H1 (cell line): ENCODE measurements at regions not wholly inside any gene's neighbourhood (a gene's known extent, or its start where the extent isn't known, plus 50 kb on each side); places are given as distances from the start of the nearest gene placed in this dataset.

Source experiments
- CTCF ChIA-PET: fragments of 300-600 bp; sonication (Branson Sonifier 250); formaldehyde crosslinking; loops from one replicate; lab custom pipeline; 2021; ENCODE audit not compliant: partially characterized antibody; lab: Charles Lee
- POLR2A ChIA-PET: fragments of 300-600 bp; sonication (Branson Sonifier 250); formaldehyde crosslinking; loops from one replicate; lab custom pipeline; 2021; ENCODE audit warnings: inconsistent platforms; ENCODE audit not compliant: partially characterized antibody; lab: Charles Lee
- DNase-seq, 2 experiments: peaks; one replicate each; pipeline versions ENCODE4 v3.0.0 to v3.0.0-alpha.2; 2010 to 2022; ENCODE audit warnings: low spot score in 2 of 2, low read depth in 1 of 2, mixed read lengths in 1 of 2
- FAIRE-seq: peaks from 2 replicates; lab custom pipeline; 2011; peaks lifted over from hg19 to GRCh38; lab: Jason Lieb, UNC
- H2AFZ ChIP-seq: 2 replicates; pipeline ENCODE4 v1.8.1; 2012; ENCODE audit warnings: low read length, inconsistent platforms
- H2AK5ac ChIP-seq: 2 replicates; pipeline ENCODE4 v1.6.1; 2013; ENCODE audit warnings: low read depth, low read length
- H2BK120ac ChIP-seq: replicated peaks from 2 replicates; pipeline ENCODE3; 2013; ENCODE audit warnings: low read depth, low read length, inconsistent platforms
- H2BK12ac ChIP-seq: 2 replicates; pipeline ENCODE4 v1.6.1; 2013; ENCODE audit warnings: low read depth, low read length
- H2BK15ac ChIP-seq: 2 replicates; pipeline ENCODE4 v1.6.1; 2013; ENCODE audit warnings: low read length
- H2BK20ac ChIP-seq: 2 replicates; pipeline ENCODE4 v1.6.1; 2013; ENCODE audit warnings: low read length
- H2BK5ac ChIP-seq: 2 replicates; pipeline ENCODE4 v1.6.1; 2013; ENCODE audit warnings: low read depth, low read length
- H3K14ac ChIP-seq: 2 replicates; pipeline ENCODE4 v1.6.1; 2013; ENCODE audit warnings: inconsistent platforms; ENCODE audit not compliant: insufficient read length
- H3K18ac ChIP-seq: 2 replicates; pipeline ENCODE4 v1.6.1; 2013; ENCODE audit warnings: low read length; ENCODE audit errors: extremely low read depth
- H3K23ac ChIP-seq: 2 replicates; pipeline ENCODE4 v1.6.1; 2013; ENCODE audit warnings: inconsistent platforms; ENCODE audit not compliant: insufficient read length
- H3K23me2 ChIP-seq: 2 replicates; pipeline ENCODE4 v1.6.1; 2013; ENCODE audit warnings: low read depth, low read length
- H3K27ac ChIP-seq: 2 replicates; pipeline ENCODE4 v1.6.1; 2011; ENCODE audit warnings: low read depth, low read length, inconsistent platforms
- H3K27me3 ChIP-seq, 4 experiments: replicated peaks in 1 of 4; 1 replicate in 1 of 4; 2 replicates in 3 of 4; pipeline versions ENCODE4 v1.6.1 to v1.8.1; 2011 to 2013; ENCODE audit warnings: low read length in 3 of 4, mild to moderate bottlenecking in 3 of 4, inconsistent platforms in 2 of 4, mixed read lengths in 2 of 4, moderate library complexity in 1 of 4; ENCODE audit not compliant: control insufficient read depth in 3 of 4, insufficient read depth in 3 of 4; ENCODE audit errors: extremely low read depth in 1 of 4
- H3K36me3 ChIP-seq, 4 experiments: 2 replicates each; pipeline versions ENCODE4 v1.6.1 to v1.8.1; 2011 to 2013; ENCODE audit warnings: mild to moderate bottlenecking in 4 of 4, low read length in 3 of 4, moderate library complexity in 2 of 4, control low read depth in 1 of 4, inconsistent platforms in 1 of 4; ENCODE audit not compliant: insufficient read depth in 4 of 4, control insufficient read depth in 2 of 4
- H3K4ac ChIP-seq: replicated peaks from 2 replicates; pipeline ENCODE3; 2013; ENCODE audit warnings: low read length, low read depth, mixed read lengths, inconsistent platforms; ENCODE audit not compliant: insufficient read length
- H3K4me1 ChIP-seq, 4 experiments: replicated peaks in 1 of 4; 1 replicate in 1 of 4; 2 replicates in 3 of 4; pipeline versions ENCODE4 v1.6.1 to v1.8.1; 2011 to 2013; ENCODE audit warnings: low read length in 3 of 4, inconsistent platforms in 2 of 4, mixed read lengths in 1 of 4; ENCODE audit not compliant: insufficient read depth in 4 of 4, control insufficient read depth in 3 of 4
- H3K4me2 ChIP-seq, 2 experiments: 2 replicates each; pipeline versions ENCODE4 v1.6.1 to v1.8.1; 2011 to 2013; ENCODE audit warnings: low read depth in 2 of 2, low read length in 2 of 2, control low read depth in 1 of 2, inconsistent platforms in 1 of 2, mild to moderate bottlenecking in 1 of 2; ENCODE audit not compliant: insufficient read depth in 1 of 2
- H3K4me3 ChIP-seq, 4 experiments: fragments of 200-600, 300-600 bp in 1 of 4; sonication (generic), shearing (Covaris generic), sonication (Bioruptor Twin) in 1 of 4; 2 replicates each; pipeline versions ENCODE4 v1.5.1 to v1.8.1; 2011 to 2016; ENCODE audit warnings: low read length in 4 of 4, low read depth in 3 of 4, control low read depth in 2 of 4, inconsistent platforms in 2 of 4, mild to moderate bottlenecking in 2 of 4, mixed read lengths in 1 of 4, moderate library complexity in 1 of 4; ENCODE audit not compliant: insufficient read depth in 2 of 4; ENCODE audit errors: extremely low read depth in 1 of 4
- H3K56ac ChIP-seq: replicated peaks from 2 replicates; pipeline ENCODE3; 2013; ENCODE audit warnings: low read depth, mild to moderate bottlenecking, mixed read lengths, low read length, inconsistent platforms; ENCODE audit not compliant: insufficient read length
- H3K79me1 ChIP-seq: 2 replicates; pipeline ENCODE4 v1.6.1; 2013; ENCODE audit warnings: low read depth, low read length, control low read depth
- H3K79me2 ChIP-seq, 2 experiments: 2 replicates each; pipeline versions ENCODE4 v1.6.1 to v1.8.1; 2012 to 2013; ENCODE audit warnings: low read length in 2 of 2, mild to moderate bottlenecking in 2 of 2, inconsistent platforms in 1 of 2; ENCODE audit not compliant: insufficient read depth in 2 of 2, control insufficient read depth in 1 of 2
- H3K9ac ChIP-seq, 4 experiments: replicated peaks in 1 of 4; 1 replicate in 1 of 4; 2 replicates in 3 of 4; pipeline versions ENCODE4 v1.6.1 to v1.8.1; 2011 to 2013; ENCODE audit warnings: low read depth in 3 of 4, low read length in 3 of 4, control low read depth in 2 of 4, mild to moderate bottlenecking in 2 of 4, moderate library complexity in 2 of 4, inconsistent platforms in 1 of 4; ENCODE audit errors: extremely low read depth in 1 of 4
- H3K9me3 ChIP-seq, 2 experiments: 2 replicates each; pipeline versions ENCODE4 v1.6.1 to v1.8.1; 2012 to 2013; ENCODE audit warnings: mild to moderate bottlenecking in 2 of 2, moderate library complexity in 2 of 2, control low read depth in 1 of 2, inconsistent platforms in 1 of 2, low read depth in 1 of 2, low read length in 1 of 2, mixed read lengths in 1 of 2; ENCODE audit not compliant: insufficient read depth in 2 of 2
- H4K20me1 ChIP-seq, 2 experiments: replicated peaks in 1 of 2; 2 replicates each; pipeline versions ENCODE3 to v1.8.1; 2011 to 2013; ENCODE audit warnings: inconsistent platforms in 2 of 2, low read length in 2 of 2, mild to moderate bottlenecking in 1 of 2; ENCODE audit not compliant: insufficient read depth in 2 of 2, control insufficient read depth in 1 of 2
- H4K5ac ChIP-seq: 2 replicates; pipeline ENCODE4 v1.6.1; 2013; ENCODE audit warnings: low read length, low read depth, mixed read lengths, inconsistent platforms; ENCODE audit not compliant: insufficient read length
- H4K8ac ChIP-seq: 2 replicates; pipeline ENCODE4 v1.8.0; 2013; ENCODE audit warnings: mild to moderate bottlenecking, moderate library complexity, low read length, inconsistent platforms; ENCODE audit not compliant: insufficient read depth; ENCODE audit errors: extremely low read depth
- H4K91ac ChIP-seq: replicated peaks from 2 replicates; pipeline ENCODE3; 2013; ENCODE audit warnings: low read length, mixed read lengths, inconsistent platforms; ENCODE audit not compliant: insufficient read length
- BCL11A ChIP-seq, 2 experiments: IDR thresholded peaks; one replicate each; pipeline ENCODE4 v1.6.1; 2011; ENCODE audit warnings: low read depth in 2 of 2, low read length in 2 of 2, mild to moderate bottlenecking in 2 of 2
- CHD2 ChIP-seq: IDR thresholded peaks from 2 replicates; pipeline ENCODE4 v1.6.1; 2012; ENCODE audit warnings: low read length, improper control_type of control experiment
- CREB1 ChIP-seq: IDR thresholded peaks from 2 replicates; pipeline ENCODE4 v1.6.1; 2012; ENCODE audit warnings: inconsistent platforms
- E2F6 ChIP-seq: IDR thresholded peaks from 2 replicates; pipeline ENCODE4 v1.6.1; 2012; ENCODE audit warnings: inconsistent platforms
- KDM1A ChIP-seq: fragments of 200-600, 300-600 bp; sonication (generic); IDR thresholded peaks from 2 replicates; pipeline ENCODE4 v1.7.1; 2016; ENCODE audit warnings: mild to moderate bottlenecking, low read length, borderline replicate concordance
- WGBS, 2 experiments: shearing (Covaris generic) in 1 of 2; methylation state at CpG; one replicate each; pipeline versions ENCODE4 v1.1.6 to v1.1.7; 2013 to 2015; ENCODE audit warnings: low lambda C conversion rate in 2 of 2, mixed read lengths in 2 of 2, inconsistent platforms in 1 of 2, low coverage in 1 of 2, missing lambda C conversion rate in 1 of 2; ENCODE audit not compliant: insufficient replicate concordance in 2 of 2, insufficient coverage in 1 of 2, insufficient read length in 1 of 2; ENCODE audit errors: extremely low coverage in 1 of 2, missing lambda C conversion rate in 1 of 2; 5-methylcytosine and 5-hydroxymethylcytosine counted together

GRCh38 chr6:40323881-40324634 is 263.1 kb downstream of the LRFN2 start:
- Histone ChIP-seq H3K14ac (no peak overlapping the region), H4K20me1 (no peaks in the 10 kb centered on the region), H4K91ac (no peak overlapping the region), H3K4me2 (no peak overlapping the region), H3K23ac (no peak overlapping the region), H3K79me1 (no peaks in the 10 kb centered on the region), H2BK12ac (no peak overlapping the region), H2BK15ac (no peak overlapping the region), H3K27me3 (no peaks in the 10 kb centered on the region; a peak in 1 of 7 replicates), H3K23me2 (no peaks in the 10 kb centered on the region), H2AK5ac (no peak overlapping the region), H3K56ac (no peak overlapping the region)
- TF ChIP-seq BCL11A (IDR thresholded peaks at IDR 0.05; ENCODE audit: low read depth in 2 of 2, low read length in 2 of 2) (no peak), CHD2 (no peak), E2F6 (no peak), KDM1A (no peak), CREB1 (no peak)
- TF ChIP-seq, all 59 proteins: peak for 0
- peaks cover 2 to 11% (median 7%) of the 10 kb centered on the region in 4 experiments for H3K4me1 ChIP-seq
- no peak overlapping the region for H2BK20ac ChIP-seq
- ChIA-PET CTCF (interaction anchor here (1.0 to 3.2 kb wide), 15 partner anchors 9 to 519 kb away, joined by 3 to 19 read pairs (median 5); no protein-coding TSS in a partner anchor), POLR2A (interaction anchor here (1.2 kb wide), 1 partner anchor 11 kb away, joined by 3 read pairs; no protein-coding TSS in a partner anchor)
- DNase-seq: no peak
- H2BK5ac ChIP-seq: no peak overlapping the region
- no peak overlapping the region for H4K8ac ChIP-seq
- no peak overlapping the region for H3K4ac ChIP-seq
- no peaks in the 10 kb centered on the region for H3K79me2 ChIP-seq
- H3K27ac ChIP-seq: no peak overlapping the region
- no peaks in the 10 kb centered on the region for H3K36me3 ChIP-seq
- H4K5ac ChIP-seq: no peak overlapping the region
- no peak overlapping the region for H3K18ac ChIP-seq
- WGBS, 2 experiments: 74% methylated on average over 8 of the region's 8 CpGs; no CpG with 5 or more reads in 1 of the 2 experiments
- no peak for FAIRE-seq
- H3K4me3 ChIP-seq: no peak overlapping the region
- no peak overlapping the region for H3K9ac ChIP-seq
- no peak overlapping the region for H2AFZ ChIP-seq
- H2BK120ac ChIP-seq: no peak overlapping the region
- no peaks in the 10 kb centered on the region for H3K9me3 ChIP-seq
